ENCODE measurements at regions not wholly inside any gene's neighbourhood (a gene's known extent, or its start where the extent isn't known, plus 50 kb on each side); places are given as distances from the start of the nearest gene placed in this dataset.

GRCh38 chr7:47638679-47639315 lies 56.9 kb upstream of the TNS3 start:
- Histone ChIP-seq H3K56ac (replicated peaks; ENCODE audit: insufficient read length, low read depth, low read length) (no peak overlapping the region), H3K18ac (ENCODE audit: extremely low read depth, low read length) (no peak overlapping the region), H3K4me3 (ENCODE audit: extremely low read depth in 1 of 4, insufficient read depth in 2 of 4, low read depth in 3 of 4, low read length in 4 of 4) (no peak overlapping the region), H3K4ac (replicated peaks; ENCODE audit: insufficient read length, low read depth, low read length) (no peak overlapping the region), H3K23ac (ENCODE audit: insufficient read length) (no peak overlapping the region), H3K9ac (replicated peaks in 1 of 4; ENCODE audit: extremely low read depth in 1 of 4, low read depth in 3 of 4, low read length in 3 of 4) (no peak overlapping the region), H2BK5ac (ENCODE audit: low read depth, low read length) (no peak overlapping the region), H3K9me3 (ENCODE audit: insufficient read depth in 2 of 2, low read depth in 1 of 2, low read length in 1 of 2) (no peaks in the 10 kb centered on the region; a peak in 1 of 4 replicates), H3K23me2 (ENCODE audit: low read depth, low read length) (peaks cover 7% of the 10 kb centered on the region; the same call in 1 of the 2 replicates), H2AFZ (ENCODE audit: low read length) (0 out of 2 replicates have a peak overlapping the region, but pooled peaks have one; percentile 9), H2BK120ac (replicated peaks; ENCODE audit: low read depth, low read length) (no peak overlapping the region), H2AK5ac (ENCODE audit: low read depth, low read length) (no peak overlapping the region), H3K79me1 (ENCODE audit: low read depth, low read length) (no peaks in the 10 kb centered on the region), H3K36me3 (ENCODE audit: control insufficient read depth in 2 of 4, insufficient read depth in 4 of 4, low read length in 3 of 4) (no peaks in the 10 kb centered on the region), H3K4me2 (ENCODE audit: insufficient read depth in 1 of 2, low read depth in 2 of 2, low read length in 2 of 2) (no peak overlapping the region), H3K14ac (ENCODE audit: insufficient read length) (no peak overlapping the region), H3K27ac (ENCODE audit: low read depth, low read length) (no peak overlapping the region), H4K20me1 (replicated peaks in 1 of 2; ENCODE audit: control insufficient read depth in 1 of 2, insufficient read depth in 2 of 2, low read length in 2 of 2) (no peaks in the 10 kb centered on the region), H4K91ac (replicated peaks; ENCODE audit: insufficient read length, low read length) (no peak overlapping the region), H4K8ac (ENCODE audit: extremely low read depth, insufficient read depth, low read length) (no peak overlapping the region; the same call in 1 of the 2 replicates), H2BK12ac (ENCODE audit: low read depth, low read length) (no peak overlapping the region), H3K4me1 (replicated peaks in 1 of 4; ENCODE audit: control insufficient read depth in 3 of 4, insufficient read depth in 4 of 4, low read length in 3 of 4) (peaks cover 4 to 19% (median 8%) of the 10 kb centered on the region in 4 experiments), H3K27me3 (replicated peaks in 1 of 4; ENCODE audit: control insufficient read depth in 3 of 4, extremely low read depth in 1 of 4, insufficient read depth in 3 of 4, low read length in 3 of 4) (peaks cover 0 to 4% (median 0%) of the 10 kb centered on the region in 4 experiments; a peak in 2 of 7 replicates), H2BK15ac (ENCODE audit: low read length) (no peak overlapping the region), H4K5ac (ENCODE audit: insufficient read length, low read depth, low read length) (no peak overlapping the region), H2BK20ac (ENCODE audit: low read length) (no peak overlapping the region), H3K79me2 (ENCODE audit: control insufficient read depth in 1 of 2, insufficient read depth in 2 of 2, low read length in 2 of 2) (no peaks in the 10 kb centered on the region)
- DNase-seq (ENCODE audit: low read depth in 1 of 2, low spot score in 2 of 2), result no peak
- no peak for FAIRE-seq
- ChIA-PET CTCF (ENCODE audit: partially characterized antibody) (interaction anchor here (0.7 to 2.0 kb wide), 2 partner anchors 20 to 180 kb away, joined by 3 to 5 read pairs; no protein-coding TSS in a partner anchor), POLR2A (ENCODE audit: partially characterized antibody) (interaction anchor here (0.6 kb wide), 1 partner anchor 8 kb away, joined by 3 read pairs; no protein-coding TSS in a partner anchor)
- whole genome bisulfite sequencing, 2 experiments (ENCODE audit: extremely low coverage in 1 of 2, insufficient coverage in 1 of 2, insufficient read length in 1 of 2, insufficient replicate concordance in 2 of 2, low coverage in 1 of 2, low lambda C conversion rate in 2 of 2, missing lambda C conversion rate in 1 of 2), result 89% methylated on average over 14 of the region's 14 CpGs; no CpG with 5 or more reads in 1 of the 2 experiments
- TF ChIP-seq RXRA (IDR thresholded peaks at IDR 0.05; ENCODE audit: insufficient read depth, low read depth, low read length) (no peak), TEAD4 (IDR thresholded peaks at IDR 0.05; ENCODE audit: low read depth, low read length) (no peak), SIN3A (conservative IDR thresholded peaks at IDR 0.05 in 1 of 2, IDR thresholded peaks at IDR 0.05 in 1 of 2; ENCODE audit: low read depth in 1 of 2, low read length in 2 of 2) (no peak), CHD1 (IDR thresholded peaks at IDR 0.05; ENCODE audit: low read depth, low read length) (no peak), USF2 (IDR thresholded peaks at IDR 0.05; ENCODE audit: low read length) (no peak), CTBP2 (IDR thresholded peaks at IDR 0.05; ENCODE audit: borderline replicate concordance, insufficient read depth, insufficient read length, low read length) (no peak), ATF3 (IDR thresholded peaks at IDR 0.05; ENCODE audit: insufficient read depth, low read depth, low read length) (no peak), SIX5 (IDR thresholded peaks at IDR 0.05; ENCODE audit: low read depth, low read length) (no peak), POLR2AphosphoS5 (IDR thresholded peaks at IDR 0.05; ENCODE audit: low read depth, low read length) (no peak), HDAC2 (IDR thresholded peaks at IDR 0.05; ENCODE audit: borderline replicate concordance in 1 of 2, low read depth in 2 of 2, low read length in 2 of 2) (no peak)
